ENCODE measurements at regions not wholly inside any gene's neighbourhood (a gene's known extent, or its start where the extent isn't known, plus 50 kb on each side); places are given as distances from the start of the nearest gene placed in this dataset.

DNA sequence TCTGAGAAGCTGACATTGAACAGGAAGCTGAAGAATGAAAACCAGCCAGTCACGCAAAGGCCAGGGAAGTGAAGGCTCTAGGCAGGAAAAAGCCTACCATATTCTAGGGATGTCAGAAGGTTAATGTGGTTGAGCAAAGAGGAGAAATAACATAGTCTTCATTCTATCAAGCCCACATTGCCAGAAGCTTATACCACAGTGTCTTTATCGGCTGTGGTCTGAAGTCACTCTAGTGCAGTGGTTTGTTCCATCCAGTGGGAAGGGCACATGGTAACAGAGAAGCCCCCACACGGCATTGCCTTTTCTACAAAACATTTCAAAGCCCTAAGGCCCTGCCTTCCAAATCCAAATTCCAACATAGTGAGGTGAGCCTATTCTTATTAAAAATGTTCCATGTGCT lies 311.3 kb downstream of the TNS1 start:
- no peak for DNase-seq (ENCODE audit: low read depth in 2 of 2)

- DNase-seq (ENCODE audit: low read depth in 2 of 2): no peak
Measured at GRCh38 chr2:217689053-217689452, 313.7 kb downstream of the TNS1 start.

DNA sequence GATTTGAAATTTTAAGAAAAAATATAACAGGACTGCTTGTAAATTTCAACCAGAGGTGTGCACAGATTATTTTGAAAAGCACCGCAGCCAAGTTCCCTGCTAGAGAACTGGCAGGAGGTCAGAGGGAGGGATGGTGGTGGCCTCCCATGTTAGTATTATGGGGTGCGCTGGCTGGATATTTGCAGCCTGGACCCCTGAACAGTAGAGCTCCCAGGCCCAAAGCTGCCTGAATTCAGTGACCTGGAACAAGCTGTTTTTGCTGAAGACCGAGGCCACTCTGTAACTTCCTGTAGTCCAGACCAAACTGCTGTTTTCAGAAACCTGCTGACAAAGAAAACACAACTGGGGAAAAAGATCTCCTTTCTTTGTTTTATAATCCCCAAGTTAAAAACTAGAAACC lies 314.3 kb downstream of the TNS1 start:
- no peak for DNase-seq (ENCODE audit: low read depth in 2 of 2)

DNA sequence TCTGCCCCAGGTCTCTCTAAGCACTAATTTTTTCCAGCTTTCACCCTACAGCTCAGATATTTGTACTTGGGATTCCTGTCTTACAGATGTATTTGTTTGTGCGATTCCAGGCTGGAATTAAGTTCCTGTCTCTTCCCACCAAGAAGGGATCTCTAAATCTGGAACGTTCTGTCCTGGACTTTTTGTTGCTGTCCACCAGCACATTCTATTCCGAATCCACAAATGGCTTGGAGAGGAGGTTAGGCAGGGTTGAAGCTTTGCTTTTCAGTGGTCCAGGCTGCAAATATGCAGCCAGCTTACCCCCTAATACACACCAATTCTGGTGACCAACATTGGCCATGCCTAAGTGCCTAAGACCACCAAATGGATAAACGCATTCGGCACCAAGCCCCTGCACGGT lies 315.0 kb downstream of the TNS1 start:
- DNase-seq (ENCODE audit: low read depth in 2 of 2): no peak

- no peak for DNase-seq (ENCODE audit: low read depth in 2 of 2)
Measured at GRCh38 chr2:217685255-217685605, 317.6 kb downstream of the TNS1 start.

GRCh38 chr2:217684431-217685254 lies 318.2 kb downstream of the TNS1 start:
- no peak for DNase-seq (ENCODE audit: low read depth in 2 of 2)

DNA sequence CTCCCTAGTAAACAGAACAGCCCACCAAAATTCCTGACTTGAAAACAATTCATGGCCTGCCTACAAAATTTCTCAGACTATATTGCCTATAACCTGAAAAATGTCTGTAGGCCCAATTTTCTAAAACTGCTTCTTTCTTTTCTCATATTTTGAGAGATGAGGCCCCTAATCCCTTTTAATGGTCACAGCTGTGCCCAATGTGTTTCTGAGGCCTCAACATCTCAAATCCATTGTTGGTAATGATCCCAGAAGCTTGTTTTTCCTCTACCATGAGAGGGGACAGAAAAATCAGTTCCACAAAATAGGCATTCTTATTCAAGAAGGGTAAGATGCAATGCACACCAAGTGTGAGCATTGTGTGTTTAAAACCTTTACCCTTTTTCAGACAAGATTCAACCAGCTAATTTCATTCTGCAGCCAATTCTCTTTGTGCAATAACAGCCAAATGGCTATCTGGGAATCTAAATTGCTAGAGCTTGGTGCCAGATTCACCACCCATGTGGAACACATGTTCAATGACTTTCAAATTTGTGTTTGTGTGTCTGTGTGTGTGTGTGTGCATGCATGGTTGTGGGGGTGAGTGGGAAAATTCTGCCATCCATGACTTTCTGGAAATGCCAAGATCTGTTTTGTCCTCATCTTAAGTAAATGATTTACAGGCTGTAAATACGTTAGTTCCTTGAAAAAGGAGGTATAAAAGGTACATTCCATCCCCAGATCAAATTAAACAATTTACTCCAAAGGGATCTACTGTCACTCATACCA lies 319.5 kb downstream of the TNS1 start:
- no peak for DNase-seq (ENCODE audit: low read depth in 2 of 2)

DNA sequence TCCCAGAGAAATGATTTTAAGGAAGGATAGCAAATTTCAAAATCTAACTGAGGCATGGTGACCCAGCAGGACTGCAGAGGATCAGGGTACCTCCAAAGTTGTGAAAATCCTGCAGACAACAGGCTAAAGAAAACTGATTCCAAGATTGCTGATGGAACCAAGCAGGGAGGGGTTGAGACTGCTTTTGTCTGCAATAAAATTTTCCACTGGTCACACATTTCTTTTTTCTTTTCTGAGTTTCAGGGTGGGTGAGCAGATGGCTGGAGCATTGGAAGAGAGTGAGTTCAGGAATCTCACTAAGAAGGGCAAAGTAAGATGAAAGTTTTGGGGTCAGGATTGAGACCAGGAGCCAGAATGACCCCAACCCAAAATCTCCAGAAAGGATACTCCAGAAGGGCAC lies 321.0 kb downstream of the TNS1 start:
- no peak for DNase-seq (ENCODE audit: low read depth in 2 of 2)

DNA sequence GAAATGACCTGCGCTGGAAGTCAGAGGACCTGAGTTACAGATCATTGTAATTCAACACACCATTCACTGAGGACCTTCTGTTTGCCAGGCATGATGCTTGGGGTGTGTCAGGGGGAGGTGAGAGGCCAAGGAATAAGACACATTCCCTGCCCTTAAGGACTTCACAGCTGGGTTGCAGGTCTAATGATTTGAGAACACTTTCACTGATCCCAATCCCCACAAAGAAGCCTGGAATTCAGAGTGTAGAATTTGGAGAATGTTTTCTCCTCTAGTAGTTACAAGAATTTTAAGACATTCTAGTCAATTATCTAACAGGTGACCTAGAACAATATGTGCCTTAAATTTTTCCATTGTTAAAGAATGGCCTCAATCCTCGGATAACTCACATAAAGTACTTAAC lies 322.4 kb downstream of the TNS1 start:
- no peak for DNase-seq (ENCODE audit: low read depth in 2 of 2)

DNA sequence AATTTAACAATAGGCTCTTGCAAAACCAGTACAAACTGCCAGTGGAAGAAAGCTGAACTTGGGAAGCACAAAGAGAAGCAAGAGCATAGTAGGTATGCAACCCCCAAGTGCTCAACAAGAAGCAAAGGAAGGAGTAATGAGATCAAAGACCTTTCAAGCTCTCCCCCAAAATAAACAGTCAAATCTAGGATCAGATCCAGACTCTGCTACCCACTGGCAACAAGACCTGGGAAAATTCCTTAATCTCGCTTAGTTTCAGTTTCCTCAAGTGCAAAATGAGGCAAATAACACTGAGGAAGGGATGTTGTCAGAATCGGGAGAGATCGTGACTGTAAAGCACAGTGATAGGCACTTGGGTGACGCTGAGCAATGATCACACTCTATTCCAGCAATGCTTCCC lies 329.2 kb downstream of the TNS1 start:
- DNase-seq (ENCODE audit: low read depth in 2 of 2): no peak

DNA sequence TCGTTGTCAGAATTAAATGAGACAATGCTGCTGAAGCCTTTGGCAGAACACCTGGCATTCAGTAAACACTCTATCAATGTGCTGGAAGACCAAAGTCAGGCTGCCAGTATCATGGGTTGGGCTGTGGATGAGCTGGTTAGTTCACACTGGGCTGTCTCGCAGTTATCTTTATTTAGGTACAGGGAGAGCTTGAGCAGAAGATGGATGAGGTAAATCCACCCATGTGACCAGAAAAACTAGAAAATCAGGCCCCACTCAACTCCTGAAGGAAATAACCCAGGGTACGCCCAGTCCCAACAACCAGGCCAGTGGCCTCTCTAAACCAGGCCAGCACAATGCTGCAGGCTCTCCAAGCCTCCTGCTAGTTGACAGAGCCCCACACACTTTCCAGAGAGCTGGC lies 330.3 kb downstream of the TNS1 start:
- no peak for DNase-seq (ENCODE audit: low read depth in 2 of 2)

- no peak for DNase-seq (ENCODE audit: low read depth in 2 of 2)
Measured at GRCh38 chr2:217671871-217672270, 330.9 kb downstream of the TNS1 start.

DNA sequence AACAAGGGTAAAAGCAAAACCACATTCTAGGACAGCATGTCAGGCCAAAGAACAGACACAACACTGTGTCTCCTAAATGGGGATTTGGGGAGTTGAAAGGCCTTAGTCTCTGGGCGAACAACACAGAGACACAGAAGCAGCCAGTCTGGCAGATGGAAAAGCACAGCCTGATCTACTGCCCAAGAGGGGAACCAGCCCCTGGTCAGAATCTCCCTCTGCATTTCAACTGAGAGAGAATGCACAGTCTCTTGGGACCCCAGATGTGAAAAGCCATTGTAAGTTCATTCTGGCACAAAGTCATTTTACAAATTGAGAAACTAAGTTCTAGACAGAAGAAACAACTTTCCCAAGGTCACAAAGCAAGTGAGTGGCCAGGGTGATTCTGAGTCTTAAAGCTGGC lies 331.7 kb downstream of the TNS1 start:
- DNase-seq (ENCODE audit: low read depth in 2 of 2): no peak

- DNase-seq (ENCODE audit: low read depth in 2 of 2): no peak
Measured at GRCh38 chr2:217669831-217670230, 333.0 kb downstream of the TNS1 start.

- no peak for DNase-seq (ENCODE audit: low read depth in 2 of 2)
Measured at GRCh38 chr2:217667512-217667911, 335.3 kb downstream of the TNS1 start.

- no peak for DNase-seq (ENCODE audit: low read depth in 2 of 2)
Measured at GRCh38 chr2:217667035-217667434, 335.8 kb downstream of the TNS1 start.

DNA sequence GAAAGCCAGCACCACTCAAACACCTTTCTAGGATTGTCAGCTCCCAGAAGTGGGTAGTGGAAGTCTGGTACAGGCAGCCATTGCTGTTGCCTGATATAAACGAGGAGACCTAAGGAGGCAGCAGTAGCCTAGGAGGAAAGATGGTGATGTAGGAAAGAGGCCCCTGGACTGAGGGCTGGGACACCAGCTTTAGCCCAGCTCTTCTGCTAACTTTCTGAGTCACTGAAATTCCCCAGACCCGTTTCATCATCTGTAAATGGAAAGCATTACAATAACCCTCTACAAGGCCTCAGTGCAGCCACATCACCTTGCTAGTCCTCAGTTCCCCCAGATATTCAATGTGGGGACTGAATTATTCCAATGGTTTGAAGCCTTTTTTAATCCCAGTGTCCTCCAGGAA lies 336.5 kb downstream of the TNS1 start:
- DNase-seq (ENCODE audit: low read depth in 2 of 2): no peak

- DNase-seq (ENCODE audit: low read depth in 2 of 2): no peak
Measured at GRCh38 chr2:217664761-217665160, 338.0 kb downstream of the TNS1 start.

DNA sequence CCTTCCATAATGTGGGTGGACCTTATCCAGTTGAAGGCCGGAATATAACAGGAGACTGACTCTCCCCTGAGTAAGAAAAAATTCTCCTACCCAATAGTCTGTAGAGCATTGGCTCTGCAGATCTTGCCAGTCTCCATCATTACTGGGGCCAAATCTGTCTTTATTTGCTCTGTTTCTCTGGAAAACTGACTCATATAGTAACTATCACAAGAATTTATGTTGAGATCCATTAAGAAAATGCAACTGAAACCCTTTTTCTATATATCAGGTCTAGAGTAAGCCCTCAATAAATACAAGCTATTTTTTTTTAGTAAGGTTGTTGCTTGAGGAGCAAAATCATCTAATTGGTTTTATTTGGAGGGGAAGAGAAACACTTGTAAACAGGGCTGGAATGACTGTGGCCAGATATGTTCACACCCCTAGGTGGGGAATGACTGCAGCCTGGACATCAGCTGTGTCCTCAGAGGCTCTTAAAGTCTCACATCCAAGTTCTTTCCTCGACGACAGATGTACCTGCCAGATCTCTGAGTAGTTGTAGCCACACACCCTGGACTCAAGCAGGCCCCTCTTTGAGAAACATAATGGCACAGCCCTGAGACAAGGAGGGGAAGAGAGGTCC lies 339.7 kb downstream of the TNS1 start:
- DNase-seq (ENCODE audit: low read depth in 2 of 2): no peak

- no peak for DNase-seq (ENCODE audit: low read depth in 2 of 2)
Measured at GRCh38 chr2:217661378-217661777, 341.4 kb downstream of the TNS1 start.

DNA sequence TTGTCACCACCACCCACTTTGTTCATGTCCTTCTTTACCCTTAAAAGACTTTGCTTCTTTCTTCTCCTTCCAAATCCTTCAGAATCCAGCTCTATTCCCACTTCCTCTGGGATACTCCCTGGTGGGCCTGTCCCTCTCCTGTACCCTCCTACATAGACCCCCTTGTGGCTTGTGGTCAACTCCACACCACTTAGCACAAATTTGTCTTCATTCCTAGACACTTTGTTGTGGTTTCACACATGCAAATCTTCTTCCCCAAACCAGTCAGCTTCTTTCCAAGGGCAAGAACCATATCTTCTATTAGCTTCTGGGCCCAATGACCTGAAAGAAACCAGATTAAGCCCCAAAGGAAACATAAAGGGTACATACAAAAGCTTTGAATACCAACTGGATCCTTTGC lies 342.4 kb downstream of the TNS1 start:
- DNase-seq (ENCODE audit: low read depth in 2 of 2): no peak

- DNase-seq (ENCODE audit: low read depth in 2 of 2): no peak
Measured at GRCh38 chr2:217658806-217659205, 344.0 kb downstream of the TNS1 start.

DNA sequence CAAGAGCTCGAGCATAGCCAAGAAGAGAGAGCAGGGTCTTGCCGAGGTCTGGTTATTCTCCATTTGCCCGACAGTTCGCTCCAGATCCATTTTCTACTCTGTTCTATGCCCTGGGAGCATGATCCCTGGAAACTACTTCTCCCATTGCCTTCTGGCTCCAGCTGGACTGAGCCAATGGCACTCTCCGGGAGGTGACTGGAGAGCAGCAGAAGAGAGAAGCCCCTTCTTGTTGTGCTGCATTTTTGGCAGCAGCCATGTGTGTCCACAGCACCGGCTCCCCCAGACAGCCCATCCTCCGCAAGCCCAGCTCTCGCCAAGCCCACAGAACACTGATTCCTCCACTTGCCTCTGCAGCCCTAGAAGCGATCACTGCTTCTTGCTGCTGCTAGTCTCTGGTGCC lies 345.5 kb downstream of the TNS1 start:
- no peak for DNase-seq (ENCODE audit: low read depth in 2 of 2)
